ENCODE measurements at regions not wholly inside any gene's neighbourhood (a gene's known extent, or its start where the extent isn't known, plus 50 kb on each side); places are given as distances from the start of the nearest gene placed in this dataset.

DNA sequence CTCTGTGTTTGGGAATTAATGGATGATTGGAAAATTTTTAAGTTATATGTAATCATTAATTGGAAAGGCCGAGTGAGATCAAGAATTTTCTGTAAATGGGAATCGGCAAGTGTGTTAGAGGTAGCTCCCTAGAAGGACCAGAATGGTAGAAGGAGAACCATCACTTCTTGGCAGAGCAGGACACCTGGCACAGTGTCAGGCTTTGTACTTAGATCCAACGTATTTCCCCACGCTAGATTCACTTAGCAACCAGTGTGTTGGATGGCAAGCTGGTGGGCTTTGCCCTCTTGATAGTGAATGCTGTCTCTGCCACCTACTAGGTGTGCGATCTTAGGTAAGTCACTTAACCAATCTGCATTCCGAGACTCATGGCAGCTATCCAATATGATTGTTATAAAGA, 107.8 kb upstream of the ZNF438 start:
- DNase-seq (ENCODE audit: low read depth, low spot score), result no peak
- Histone ChIP-seq H3K4me3 (ENCODE audit: low read depth, low read length) (no peak overlapping the region), H3K27me3 (ENCODE audit: control insufficient read depth, insufficient read depth, low read length) (no peaks in the 10 kb centered on the region), H3K9me3 (ENCODE audit: control insufficient read depth, insufficient read depth, low read length) (no peaks in the 10 kb centered on the region), H3K27ac (ENCODE audit: low read depth, low read length) (no peak overlapping the region)
- POLR2A ChIA-PET, result no interaction called here
- CTCF ChIA-PET, result no interaction called here
- TF ChIP-seq, protein P1, sequence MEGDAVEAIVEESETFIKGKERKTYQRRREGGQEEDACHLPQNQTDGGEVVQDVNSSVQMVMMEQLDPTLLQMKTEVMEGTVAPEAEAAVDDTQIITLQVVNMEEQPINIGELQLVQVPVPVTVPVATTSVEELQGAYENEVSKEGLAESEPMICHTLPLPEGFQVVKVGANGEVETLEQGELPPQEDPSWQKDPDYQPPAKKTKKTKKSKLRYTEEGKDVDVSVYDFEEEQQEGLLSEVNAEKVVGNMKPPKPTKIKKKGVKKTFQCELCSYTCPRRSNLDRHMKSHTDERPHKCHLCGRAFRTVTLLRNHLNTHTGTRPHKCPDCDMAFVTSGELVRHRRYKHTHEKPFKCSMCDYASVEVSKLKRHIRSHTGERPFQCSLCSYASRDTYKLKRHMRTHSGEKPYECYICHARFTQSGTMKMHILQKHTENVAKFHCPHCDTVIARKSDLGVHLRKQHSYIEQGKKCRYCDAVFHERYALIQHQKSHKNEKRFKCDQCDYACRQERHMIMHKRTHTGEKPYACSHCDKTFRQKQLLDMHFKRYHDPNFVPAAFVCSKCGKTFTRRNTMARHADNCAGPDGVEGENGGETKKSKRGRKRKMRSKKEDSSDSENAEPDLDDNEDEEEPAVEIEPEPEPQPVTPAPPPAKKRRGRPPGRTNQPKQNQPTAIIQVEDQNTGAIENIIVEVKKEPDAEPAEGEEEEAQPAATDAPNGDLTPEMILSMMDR (IDR thresholded peaks at IDR 0.05; ENCODE audit: low read depth, low read length), result no peak

DNA sequence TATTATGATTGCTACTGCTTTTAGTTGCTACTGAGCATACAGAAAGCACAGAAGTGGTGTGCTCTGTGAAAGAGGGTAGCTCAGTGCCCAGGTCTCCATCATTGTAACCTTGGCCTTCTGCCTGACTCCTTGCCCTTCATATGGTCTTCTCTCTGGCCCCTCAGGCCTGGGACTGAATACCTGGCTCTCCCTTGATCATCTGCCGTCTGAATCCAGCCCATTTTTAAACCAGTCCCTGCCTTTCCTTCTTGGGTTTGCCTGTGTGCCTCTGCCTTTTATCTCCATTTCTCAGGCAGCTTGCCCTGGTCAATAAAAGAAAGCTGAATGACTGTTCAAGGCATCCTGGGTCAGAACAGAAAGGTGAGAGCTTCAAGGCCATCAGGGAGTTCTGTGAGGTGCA, 109.1 kb upstream of the ZNF438 start:
- ChIA-PET CTCF (no interaction called here), POLR2A (no interaction called here)
- Histone ChIP-seq H3K27me3 (ENCODE audit: control insufficient read depth, insufficient read depth, low read length) (no peaks in the 10 kb centered on the region), H3K27ac (ENCODE audit: low read depth, low read length) (no peak overlapping the region), H3K9me3 (ENCODE audit: control insufficient read depth, insufficient read depth, low read length) (no peaks in the 10 kb centered on the region), H3K4me3 (ENCODE audit: low read depth, low read length) (no peak overlapping the region)
- no peak for DNase-seq (ENCODE audit: low read depth, low spot score)
- TF ChIP-seq, protein P1 (IDR thresholded peaks at IDR 0.05; ENCODE audit: low read depth, low read length), result no peak

DNA sequence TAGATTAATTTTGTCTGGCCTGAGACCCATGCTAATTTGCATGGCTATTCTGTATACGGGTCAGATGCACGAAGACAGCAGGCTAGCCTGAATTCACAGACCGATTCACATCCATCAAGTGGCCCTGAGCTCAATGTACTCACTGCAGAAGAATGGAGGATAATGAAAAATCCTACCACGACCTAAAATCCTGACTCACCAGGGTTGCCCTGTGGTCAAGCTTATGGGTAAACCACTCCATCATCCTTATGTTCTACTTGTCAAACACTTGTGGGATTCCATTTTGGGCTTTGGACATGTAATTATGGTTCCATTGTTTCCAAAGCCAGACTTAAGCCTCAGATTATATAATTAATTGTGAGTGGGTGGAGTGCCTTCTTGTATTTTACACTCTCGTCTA, 110.4 kb upstream of the ZNF438 start:
- H3K9me3 ChIP-seq (ENCODE audit: control insufficient read depth, insufficient read depth, low read length), result no peaks in the 10 kb centered on the region
- TF ChIP-seq, protein P1 (IDR thresholded peaks at IDR 0.05; ENCODE audit: low read depth, low read length), result no peak
- ChIA-PET CTCF (no interaction called here), POLR2A (interaction anchor here (1.1 to 1.4 kb wide), 2 partner anchors 8 to 108 kb away, joined by 4 to 5 read pairs; no protein-coding TSS in a partner anchor)
- no peak overlapping the region for H3K27ac ChIP-seq (ENCODE audit: low read depth, low read length)
- H3K27me3 ChIP-seq (ENCODE audit: control insufficient read depth, insufficient read depth, low read length), result no peaks in the 10 kb centered on the region
- no peak overlapping the region for H3K4me3 ChIP-seq (ENCODE audit: low read depth, low read length)
- no peak for DNase-seq (ENCODE audit: low read depth, low spot score)

DNA sequence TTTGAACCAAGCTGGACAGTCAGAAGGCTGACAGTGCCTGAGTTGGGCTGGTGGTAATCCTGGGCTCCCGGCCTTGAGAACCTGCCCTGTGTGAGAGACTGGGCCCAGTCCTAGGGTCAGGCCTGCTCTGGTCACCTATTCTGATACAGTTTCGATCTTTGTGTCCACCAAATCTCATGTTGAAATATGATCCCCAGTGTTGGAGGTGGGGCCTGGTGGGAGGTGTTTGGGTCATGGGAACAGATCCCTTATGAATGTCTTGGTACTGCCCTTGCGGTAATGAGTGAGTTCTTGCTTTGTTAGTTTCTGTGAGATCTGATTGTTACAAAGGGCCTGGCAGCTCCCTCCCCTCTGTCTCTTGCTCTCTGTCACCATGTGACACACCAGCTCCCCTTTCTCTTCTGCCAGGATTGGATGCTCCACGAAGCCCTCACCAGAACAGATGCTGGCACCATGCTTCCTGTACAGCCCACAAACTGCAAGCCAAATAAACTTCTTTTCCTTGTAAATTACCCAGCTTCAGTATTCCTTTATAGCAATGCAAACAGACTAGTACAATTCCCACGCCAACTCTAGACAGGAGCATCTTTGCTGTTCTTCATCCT, 111.8 kb upstream of the ZNF438 start:
- TF ChIP-seq, protein P1 (IDR thresholded peaks at IDR 0.05; ENCODE audit: low read depth, low read length), result no peak
- Histone ChIP-seq H3K27me3 (ENCODE audit: control insufficient read depth, insufficient read depth, low read length) (no peaks in the 10 kb centered on the region), H3K27ac (ENCODE audit: low read depth, low read length) (no peak overlapping the region), H3K9me3 (ENCODE audit: control insufficient read depth, insufficient read depth, low read length) (no peaks in the 10 kb centered on the region), H3K4me3 (ENCODE audit: low read depth, low read length) (no peak overlapping the region)
- DNase-seq (ENCODE audit: low read depth, low spot score), result no peak
- ChIA-PET CTCF (no interaction called here), POLR2A (no interaction called here)

DNA sequence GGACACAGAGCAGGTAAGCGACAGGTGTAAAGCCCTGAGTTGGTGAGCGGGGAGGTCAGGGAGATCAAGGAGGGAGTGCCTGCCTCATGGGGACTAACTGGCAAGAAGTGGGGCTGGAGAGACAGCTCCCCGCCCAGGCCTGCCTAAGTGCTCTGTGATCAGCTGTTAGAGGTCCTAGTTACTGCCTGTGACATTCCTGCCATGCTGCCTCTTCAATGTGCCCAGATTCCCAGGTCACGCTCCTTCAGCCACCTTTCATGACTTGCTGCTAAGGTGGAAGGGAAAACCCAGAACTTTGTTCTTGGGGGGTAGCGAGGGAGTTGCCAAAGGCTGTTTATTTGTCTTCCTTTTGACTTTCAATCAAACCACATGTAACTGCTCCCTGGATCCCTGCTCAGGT, 114.3 kb upstream of the ZNF438 start:
- ChIA-PET CTCF (no interaction called here), POLR2A (no interaction called here)
- Histone ChIP-seq H3K27me3 (ENCODE audit: control insufficient read depth, insufficient read depth, low read length) (no peaks in the 10 kb centered on the region), H3K27ac (ENCODE audit: low read depth, low read length) (peak overlapping the region; percentile 74), H3K9me3 (ENCODE audit: control insufficient read depth, insufficient read depth, low read length) (no peaks in the 10 kb centered on the region), H3K4me3 (ENCODE audit: low read depth, low read length) (no peak overlapping the region)
- no peak for DNase-seq (ENCODE audit: low read depth, low spot score)
- TF ChIP-seq, protein P1 (IDR thresholded peaks at IDR 0.05; ENCODE audit: low read depth, low read length), result no peak

Measured in AG04450 (cell line).